Tibial artery (tissue), 4 donors: ENCODE measurements at regions not wholly inside any gene's neighbourhood (a gene's known extent, or its start where the extent isn't known, plus 50 kb on each side); places are given as distances from the start of the nearest gene placed in this dataset.

ENCODE experiments used
- DNase-seq, 2 donors: peaks; one replicate each; pipeline ENCODE4 v3.0.0-alpha.2; 2019
- H3K27ac ChIP-seq, 2 donors: fragments of 200-600 bp; sonication (generic) in 1 of 2; 1 replicate in 1 of 2; 2 replicates in 1 of 2; pipeline ENCODE4 v1.5.1; 2018 to 2019; ENCODE audit warnings: mild to moderate bottlenecking in 1 of 2
- H3K27me3 ChIP-seq, 2 donors: fragments of 200-600 bp; sonication (generic) in 1 of 2; one replicate each; pipeline versions ENCODE4 v1.5.1 to v1.6.0; 2016 to 2019
- H3K36me3 ChIP-seq, 3 donors: fragments of 200-600 bp; sonication (generic) in 2 of 3; one replicate each; pipeline ENCODE4 v1.5.1; 2016 to 2019; ENCODE audit warnings: mild to moderate bottlenecking in 2 of 3
- H3K4me1 ChIP-seq, 4 donors: fragments of 200-600 bp; sonication (generic) in 2 of 4; 1 replicate in 3 of 4; 2 replicates in 1 of 4; pipeline ENCODE4 v1.5.1; 2016 to 2019
- H3K4me3 ChIP-seq, 2 donors: fragments of 200-600 bp; sonication (generic) in 1 of 2; 1 replicate in 1 of 2; 2 replicates in 1 of 2; pipeline ENCODE4 v1.5.1; 2018 to 2019; ENCODE audit warnings: mild to moderate bottlenecking in 2 of 2
- H3K9me3 ChIP-seq, 3 donors: fragments of 200-600 bp; sonication (generic) in 1 of 3; one replicate each; pipeline ENCODE4 v1.5.1; 2016 to 2019
- CTCF ChIP-seq, 2 experiments: fragments of 200-600 bp in 1 of 2; fragments of 450-650 bp in 1 of 2; IDR thresholded peaks; one replicate each; pipeline ENCODE4 v1.5.1; 2017 to 2019; ENCODE audit warnings: antibody characterized with exemption in 2 of 2, mild to moderate bottlenecking in 1 of 2, moderate library complexity in 1 of 2
- intact Hi-C: fragments of 100-400 bp; cut with DNase I; formaldehyde crosslinking; loops from one replicate; pipeline ENCODE4 v1.15.0; 2023; ENCODE audit warnings: low total_unique reads

GRCh38 chr1:227449051-227449450 is 114.3 kb upstream of the ZNF678 start:
- Histone ChIP-seq H3K4me3 (no peak overlapping the region), H3K36me3 (no peaks in the 10 kb centered on the region), H3K27ac (no peak overlapping the region), H3K4me1 (no peaks in the 10 kb centered on the region), H3K27me3 (peaks cover 0 to 11% of the 10 kb centered on the region in 2 donors), H3K9me3 (no peaks in the 10 kb centered on the region)
- no peak for DNase-seq
- intact Hi-C loops = loop anchor here (10.0 kb wide), 2 partner anchors 304 to 544 kb away; no protein-coding TSS in a partner anchor
- no peak for TF ChIP-seq CTCF (IDR thresholded peaks at IDR 0.05)

GRCh38 chr1:227447531-227447990 is 115.8 kb upstream of the ZNF678 start:
- peak; percentile 65 to 67 for TF ChIP-seq CTCF (IDR thresholded peaks at IDR 0.05)
- H3K4me3 ChIP-seq = peak overlapping the region; percentile 40 to 43
- no peaks in the 10 kb centered on the region for H3K4me1 ChIP-seq
- H3K36me3 ChIP-seq = no peaks in the 10 kb centered on the region
- peak; percentile 46 to 77 for DNase-seq
- intact Hi-C loops = loop anchor here (10.0 kb wide), 2 partner anchors 303 to 543 kb away; no protein-coding TSS in a partner anchor
- peak overlapping the region; percentile 29 to 49 for H3K27ac ChIP-seq
- H3K27me3 ChIP-seq = no peaks in the 10 kb centered on the region
- no peaks in the 10 kb centered on the region for H3K9me3 ChIP-seq

- Histone ChIP-seq H3K4me1 (peaks cover 0 to 4% (median 0%) of the 10 kb centered on the region in 4 donors), H3K4me3 (no peak overlapping the region), H3K27ac (no peak overlapping the region), H3K36me3 (no peaks in the 10 kb centered on the region), H3K27me3 (no peaks in the 10 kb centered on the region), H3K9me3 (no peaks in the 10 kb centered on the region)
- TF ChIP-seq CTCF (IDR thresholded peaks at IDR 0.05) = no peak
- DNase-seq = no peak
- intact Hi-C loops = loop anchor here (10.0 kb wide), 2 partner anchors 301 to 541 kb away; no protein-coding TSS in a partner anchor
Observed at GRCh38 chr1:227445746-227446145, 117.6 kb upstream of the ZNF678 start.

- intact Hi-C loops = loop anchor here (10.0 kb wide), 2 partner anchors 300 to 540 kb away; no protein-coding TSS in a partner anchor
- no peak for DNase-seq
- Histone ChIP-seq H3K36me3 (no peaks in the 10 kb centered on the region), H3K27me3 (no peaks in the 10 kb centered on the region), H3K9me3 (no peaks in the 10 kb centered on the region), H3K4me3 (no peak overlapping the region), H3K4me1 (peaks cover 0 to 5% (median 0%) of the 10 kb centered on the region in 4 donors), H3K27ac (no peak overlapping the region)
- TF ChIP-seq CTCF (IDR thresholded peaks at IDR 0.05) = no peak
Observed at GRCh38 chr1:227445092-227445674, 118.2 kb upstream of the ZNF678 start.

- no peaks in the 10 kb centered on the region for H3K27me3 ChIP-seq
- no peak for DNase-seq
- intact Hi-C loops = loop anchor here (10.0 kb wide), 2 partner anchors 295 to 535 kb away; no protein-coding TSS in a partner anchor
- H3K36me3 ChIP-seq = no peaks in the 10 kb centered on the region
- peak overlapping the region; percentile 22 to 30 for H3K27ac ChIP-seq
- peaks cover 0 to 5% (median 0%) of the 10 kb centered on the region in 4 donors for H3K4me1 ChIP-seq
- H3K9me3 ChIP-seq = no peaks in the 10 kb centered on the region
- TF ChIP-seq CTCF (IDR thresholded peaks at IDR 0.05) = no peak
- no peak overlapping the region for H3K4me3 ChIP-seq
Observed at GRCh38 chr1:227440182-227440581, 121.9 kb upstream of the CDC42BPA start.
